K562 (cell line): ENCODE measurements at regions not wholly inside any gene's neighbourhood (a gene's known extent, or its start where the extent isn't known, plus 50 kb on each side); places are given as distances from the start of the nearest gene placed in this dataset.

ENCODE experiments used
- ATAC-seq: fragments of 200-7000 bp; cut with Tn5 transposase; 3 replicates; pipeline ENCODE4 v1.9.1; 2020; ENCODE audit warnings: moderate library complexity
- BruUV-seq: library from RNA; stranded (reverse); fragments of 400-500 nt; replicated peaks from 2 replicates; lab custom pipeline; 2021; lab: Mats Ljungman, UMichigan
- CTCF ChIA-PET: fragments of 300-600 bp; formaldehyde crosslinking; extraction: SDS; loops from one replicate; lab custom pipeline; 2021; ENCODE audit warnings: low intra/inter-chr PET ratio; lab: Yijun Ruan, JAX
- POLR2A ChIA-PET: fragments of 300-600, 350-650 bp; sonication (Branson Sonifier 250); formaldehyde crosslinking; extraction: SDS; loops from one replicate; lab custom pipeline; 2021; ENCODE audit warnings: antibody characterized with exemption, inconsistent platforms; lab: Yijun Ruan, JAX
- DNase-seq, 4 experiments: peaks; one replicate each; pipeline versions ENCODE4 v3.0.0 to v3.0.0-alpha.2; 2011 to 2018; ENCODE audit warnings: low spot score in 3 of 4, mixed read lengths in 3 of 4; ENCODE audit errors: extremely low read depth in 1 of 4
- FAIRE-seq: peaks from 2 replicates; lab custom pipeline; 2011; peaks lifted over from hg19 to GRCh38; lab: Jason Lieb, UNC
- H2AFZ ChIP-seq: 2 replicates; pipeline ENCODE4 v1.6.0; 2011; ENCODE audit warnings: low read depth, low read length, control low read depth, inconsistent platforms
- H3K27ac ChIP-seq: fragments of 200-600 bp; 3 replicates; pipeline ENCODE4 v1.8.0; 2011; ENCODE audit warnings: low read depth, mild to moderate bottlenecking, control low read depth, inconsistent platforms, low read length, moderate library complexity, mixed read lengths; ENCODE audit errors: extremely low read depth
- H3K27me3 ChIP-seq, 2 experiments: fragments of 300-600 bp in 1 of 2; 2 replicates in 1 of 2; 3 replicates in 1 of 2; pipeline versions ENCODE4 v1.6.0 to v1.8.0; 2011; ENCODE audit warnings: inconsistent platforms in 2 of 2, low read length in 2 of 2, mild to moderate bottlenecking in 1 of 2, mixed read lengths in 1 of 2, moderate library complexity in 1 of 2; ENCODE audit not compliant: control insufficient read depth in 2 of 2, insufficient read depth in 2 of 2
- H3K36me3 ChIP-seq: fragments of 300-600 bp; 3 replicates; pipeline ENCODE4 v1.8.0; 2011; ENCODE audit warnings: mild to moderate bottlenecking, low read length, inconsistent platforms; ENCODE audit not compliant: control insufficient read depth, insufficient read depth
- H3K4me1 ChIP-seq, 2 experiments: fragments of 200-600 bp in 1 of 2; replicated peaks in 1 of 2; 2 replicates in 1 of 2; 3 replicates in 1 of 2; pipeline versions ENCODE4 v1.5.1 to v1.8.0; 2011; ENCODE audit warnings: inconsistent platforms in 2 of 2, low read length in 2 of 2, mild to moderate bottlenecking in 1 of 2, mixed read lengths in 1 of 2, moderate library complexity in 1 of 2; ENCODE audit not compliant: control insufficient read depth in 2 of 2, insufficient read depth in 2 of 2
- H3K4me2 ChIP-seq: 2 replicates; pipeline ENCODE4 v1.6.1; 2011; ENCODE audit warnings: low read length, control low read depth, inconsistent platforms, mixed read lengths; ENCODE audit not compliant: insufficient read depth
- H3K4me3 ChIP-seq: fragments of 200-600 bp; sonication (generic), shearing (Covaris generic); 2 replicates; pipeline ENCODE4 v1.5.1; 2016; ENCODE audit warnings: control low read depth, inconsistent platforms
- H3K79me2 ChIP-seq: fragments of 200-600 bp; 3 replicates; pipeline ENCODE4 v1.8.0; 2011; ENCODE audit warnings: low read length, inconsistent platforms; ENCODE audit not compliant: control insufficient read depth, insufficient read depth
- H3K9ac ChIP-seq, 2 experiments: 2 replicates each; pipeline versions ENCODE4 v1.6.0 to v1.6.1; 2011; ENCODE audit warnings: low read depth in 2 of 2, low read length in 2 of 2, control low read depth in 1 of 2, inconsistent platforms in 1 of 2, mild to moderate bottlenecking in 1 of 2, mixed read lengths in 1 of 2; ENCODE audit not compliant: insufficient read depth in 1 of 2
- H3K9me1 ChIP-seq: one replicate; pipeline ENCODE4 v1.6.0; 2011; ENCODE audit warnings: inconsistent platforms, mild to moderate bottlenecking, low read length, moderate library complexity; ENCODE audit not compliant: control insufficient read depth, insufficient read depth
- H3K9me3 ChIP-seq: replicated peaks from 2 replicates; pipeline ENCODE4 v1.5.1; 2011; ENCODE audit warnings: low read depth, low read length, inconsistent platforms; ENCODE audit not compliant: control insufficient read depth, insufficient read depth
- H4K20me1 ChIP-seq: replicated peaks from 2 replicates; pipeline ENCODE4 v1.6.1; 2011; ENCODE audit warnings: low read length, inconsistent platforms, mixed read lengths; ENCODE audit not compliant: control insufficient read depth, insufficient read depth
- BRF1 ChIP-seq: IDR thresholded peaks from 3 replicates; pipeline ENCODE4 v1.6.1; 2011; ENCODE audit warnings: borderline replicate concordance, mild to moderate bottlenecking; ENCODE audit not compliant: insufficient read length; ENCODE audit errors: extremely low read depth
- CHD2 ChIP-seq: IDR thresholded peaks from 2 replicates; pipeline ENCODE4 v1.6.1; 2011; ENCODE audit warnings: low read depth, low read length
- EP300 ChIP-seq: IDR thresholded peaks from 2 replicates; pipeline ENCODE4 v1.6.1; 2012; ENCODE audit warnings: low read length, improper control_type of control experiment
- RAD21 ChIP-seq, 2 experiments: fragments of 250-450 bp in 1 of 2; fragments of 450-650 bp in 1 of 2; sonication (Bioruptor Pico) in 1 of 2; formaldehyde crosslinking in 1 of 2; IDR thresholded peaks in 1 of 2; conservative IDR thresholded peaks in 1 of 2; 2 replicates each; pipeline versions ENCODE4 v1.4.0 to v1.8.0; 2020 to 2022; ENCODE audit warnings: mild to moderate bottlenecking in 2 of 2, moderate library complexity in 1 of 2
- RCOR1 ChIP-seq, 2 experiments: IDR thresholded peaks; 2 replicates each; pipeline ENCODE4 v1.6.1; 2012; ENCODE audit warnings: low read depth in 2 of 2, low read length in 2 of 2, borderline replicate concordance in 1 of 2, improper control_type of control experiment in 1 of 2
- SPI1 ChIP-seq: IDR thresholded peaks from 2 replicates; pipeline ENCODE4 v1.6.1; 2011; ENCODE audit warnings: low read depth, low read length, control low read depth, borderline replicate concordance
- TFAP4 ChIP-seq: sonication (generic); formaldehyde crosslinking; IDR thresholded peaks from 2 replicates; pipeline ENCODE4 v1.8.0; 2022; ENCODE audit warnings: missing genetic modification reagents, mild to moderate bottlenecking, moderate library complexity, borderline replicate concordance
- ZFX ChIP-seq: sonication (generic); formaldehyde crosslinking; IDR thresholded peaks from 2 replicates; pipeline ENCODE4 v1.8.0; 2022; ENCODE audit warnings: mild to moderate bottlenecking, missing genetic modification reagents, moderate library complexity
- WGBS: fragments of 100-300 bp; shearing (Covaris generic); methylation state at CpG from one replicate; pipeline ENCODE4 v1.1.6; 2016; ENCODE audit warnings: low coverage, mixed read lengths; ENCODE audit not compliant: insufficient coverage; ENCODE audit errors: missing lambda C conversion rate; 5-methylcytosine and 5-hydroxymethylcytosine counted together
- in situ Hi-C: fragments of 300-500 bp; cut with MboI; formaldehyde crosslinking; loops from 4 replicates; pipeline ENCODE4 v1.15.0; 2018; ENCODE audit warnings: inconsistent platforms, mixed read lengths
- intact Hi-C: fragments of 100-400 bp; cut with micrococcal nuclease; formaldehyde crosslinking; loops from 2 replicates; pipeline ENCODE4 v1.14.2; 2022

GRCh38 chr10:83410570-83410969, 728.7 kb upstream of the GHITM start:
- CTCF ChIA-PET = no interaction called here
- no peaks in the 10 kb centered on the region for H3K36me3 ChIP-seq
- no peak for FAIRE-seq
- ATAC-seq = no peak
- TF ChIP-seq RAD21 (CRISPR knock-in tag; conservative IDR thresholded peaks at IDR 0.05 in 1 of 2, IDR thresholded peaks at IDR 0.05 in 1 of 2) = no peak
- TF ChIP-seq CHD2 = no peak
- TF ChIP-seq EP300 = no peak
- no peak for TF ChIP-seq BRF1
- TF ChIP-seq SPI1 = no peak
- no peak for TF ChIP-seq TFAP4 (CRISPR knock-in tag)
- no peak for TF ChIP-seq RCOR1 (IDR thresholded peaks at IDR 0.05; ENCODE audit: borderline replicate concordance in 1 of 2, low read depth in 2 of 2, low read length in 2 of 2)
- TF ChIP-seq ZFX = no peak
- TF ChIP-seq, all 486 proteins: peak for 0
- in situ Hi-C loops (no loop called here), intact Hi-C loops (no loop called here)
- H4K20me1 ChIP-seq = no peaks in the 10 kb centered on the region
- no peak overlapping the region for H3K4me2 ChIP-seq
- H2AFZ ChIP-seq = no peak overlapping the region
- H3K9ac ChIP-seq = no peak overlapping the region
- H3K79me2 ChIP-seq = no peaks in the 10 kb centered on the region
- WGBS = 2% methylated on average over 2 of the region's 2 CpGs
- H3K27ac ChIP-seq = no peak overlapping the region
- H3K4me1 ChIP-seq = no peaks in the 10 kb centered on the region
- no peaks in the 10 kb centered on the region for H3K9me3 ChIP-seq
- H3K27me3 ChIP-seq = no peaks in the 10 kb centered on the region
- BruUV-seq = no TSS peak
- no peak overlapping the region for H3K4me3 ChIP-seq
- H3K9me1 ChIP-seq = no peaks in the 10 kb centered on the region
- no peak for DNase-seq
- POLR2A ChIA-PET = no interaction called here
